Kidney (tissue), 13 donors: ENCODE measurements at regions not wholly inside any gene's neighbourhood (a gene's known extent, or its start where the extent isn't known, plus 50 kb on each side); places are given as distances from the start of the nearest gene placed in this dataset.
A peak's percentile ranks its signal among the peaks of the same experiment; 100 is the strongest.

ENCODE experiments used
- DNase-seq, 5 donors: peaks; one replicate each; pipeline ENCODE4 v3.0.0-alpha.2; 2013 to 2020
- FAIRE-seq: peaks from 2 replicates; lab custom pipeline; 2012; peaks lifted over from hg19 to GRCh38; lab: Jason Lieb, UNC
- H3K27ac ChIP-seq, 2 donors: one replicate each; pipeline ENCODE4 v1.7.0; 2013; ENCODE audit warnings: low read depth in 2 of 2, low read length in 2 of 2, inconsistent platforms in 1 of 2
- H3K27me3 ChIP-seq: one replicate; pipeline ENCODE4 v1.7.1; 2013; ENCODE audit warnings: low read length, inconsistent platforms; ENCODE audit not compliant: control insufficient read depth, insufficient read depth
- H3K36me3 ChIP-seq, 3 donors: one replicate each; pipeline versions ENCODE4 v1.7.0 to v1.7.1; 2013; ENCODE audit warnings: low read length in 3 of 3, control low read depth in 1 of 3, inconsistent platforms in 1 of 3; ENCODE audit not compliant: insufficient read depth in 3 of 3, control insufficient read depth in 2 of 3
- H3K4me1 ChIP-seq, 3 donors: one replicate each; pipeline versions ENCODE4 v1.7.0 to v1.7.1; 2013; ENCODE audit warnings: low read length in 3 of 3, inconsistent platforms in 1 of 3, low read depth in 1 of 3; ENCODE audit not compliant: control insufficient read depth in 2 of 3, insufficient read depth in 2 of 3
- H3K4me3 ChIP-seq, 3 donors: one replicate each; pipeline versions ENCODE4 v1.7.0 to v1.8.1; 2013; ENCODE audit warnings: low read length in 3 of 3, control low read depth in 1 of 3, inconsistent platforms in 1 of 3
- H3K9ac ChIP-seq, 3 donors: one replicate each; pipeline versions ENCODE4 v1.7.0 to v1.7.1; 2013; ENCODE audit warnings: low read length in 3 of 3, control low read depth in 1 of 3, inconsistent platforms in 1 of 3
- H3K9me3 ChIP-seq, 3 donors: one replicate each; pipeline versions ENCODE4 v1.7.0 to v1.7.1; 2013; ENCODE audit warnings: low read length in 3 of 3, control low read depth in 1 of 3, inconsistent platforms in 1 of 3; ENCODE audit not compliant: control insufficient read depth in 2 of 3, insufficient read depth in 1 of 3
- intact Hi-C: fragments of 100-400 bp; cut with DNase I; formaldehyde crosslinking; loops from one replicate; pipeline ENCODE4 v1.11.1; 2022
- TF ChIP-seq, protein P1 (sequence below): IDR thresholded peaks from 3 replicates; pipeline ENCODE4 v1.5.1; 2012; ENCODE audit warnings: mild to moderate bottlenecking, moderate library complexity, borderline replicate concordance; ENCODE audit not compliant: insufficient read depth; ENCODE audit errors: extremely low read depth
- donor health status: control.
- donor health status: control.
- donor health status: control.
- donor health status: control.
- donor health status: control.
- donor health status: DM: yes; HTN: yes; CAD: no.
- donor health status: Normal renal cell carcinoma (clear cell type).

- H3K9me3 ChIP-seq, result no peaks in the 10 kb centered on the region
- no peaks in the 10 kb centered on the region for H3K4me1 ChIP-seq
- no peaks in the 10 kb centered on the region for H3K27me3 ChIP-seq
- no peak overlapping the region for H3K27ac ChIP-seq
- TF ChIP-seq, protein P1, sequence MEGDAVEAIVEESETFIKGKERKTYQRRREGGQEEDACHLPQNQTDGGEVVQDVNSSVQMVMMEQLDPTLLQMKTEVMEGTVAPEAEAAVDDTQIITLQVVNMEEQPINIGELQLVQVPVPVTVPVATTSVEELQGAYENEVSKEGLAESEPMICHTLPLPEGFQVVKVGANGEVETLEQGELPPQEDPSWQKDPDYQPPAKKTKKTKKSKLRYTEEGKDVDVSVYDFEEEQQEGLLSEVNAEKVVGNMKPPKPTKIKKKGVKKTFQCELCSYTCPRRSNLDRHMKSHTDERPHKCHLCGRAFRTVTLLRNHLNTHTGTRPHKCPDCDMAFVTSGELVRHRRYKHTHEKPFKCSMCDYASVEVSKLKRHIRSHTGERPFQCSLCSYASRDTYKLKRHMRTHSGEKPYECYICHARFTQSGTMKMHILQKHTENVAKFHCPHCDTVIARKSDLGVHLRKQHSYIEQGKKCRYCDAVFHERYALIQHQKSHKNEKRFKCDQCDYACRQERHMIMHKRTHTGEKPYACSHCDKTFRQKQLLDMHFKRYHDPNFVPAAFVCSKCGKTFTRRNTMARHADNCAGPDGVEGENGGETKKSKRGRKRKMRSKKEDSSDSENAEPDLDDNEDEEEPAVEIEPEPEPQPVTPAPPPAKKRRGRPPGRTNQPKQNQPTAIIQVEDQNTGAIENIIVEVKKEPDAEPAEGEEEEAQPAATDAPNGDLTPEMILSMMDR, result no peak
- H3K9ac ChIP-seq, result no peak overlapping the region
- H3K36me3 ChIP-seq, result no peaks in the 10 kb centered on the region
- FAIRE-seq, result no peak
- no peak for DNase-seq
- H3K4me3 ChIP-seq, result no peak overlapping the region
- intact Hi-C loops, result no loop called here
Observed at GRCh38 chr5:62773460-62773859, 194.8 kb downstream of the LRRC70 start.

DNA sequence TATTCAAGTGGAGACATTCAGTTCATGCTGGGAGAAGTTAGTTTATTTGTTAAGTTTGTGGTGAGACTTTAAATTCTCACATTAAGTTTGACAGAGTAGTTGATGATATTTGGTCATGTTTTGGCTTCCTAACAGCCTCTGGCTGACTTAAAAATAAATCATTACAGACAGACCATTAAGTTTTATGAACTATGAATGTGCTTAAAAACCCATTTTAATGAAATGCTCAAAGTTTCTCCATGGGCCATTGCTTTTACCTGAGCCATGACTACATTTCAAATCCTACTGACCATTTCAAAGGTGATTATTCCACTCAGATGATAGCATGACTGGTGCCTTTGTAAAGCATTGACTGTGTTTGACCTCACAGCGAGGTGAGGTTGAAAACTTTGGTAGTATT is 192.7 kb downstream of the LRRC70 start:
- Histone ChIP-seq H3K27ac (no peak overlapping the region), H3K4me3 (no peak overlapping the region), H3K4me1 (no peaks in the 10 kb centered on the region), H3K9ac (no peak overlapping the region), H3K36me3 (no peaks in the 10 kb centered on the region), H3K27me3 (no peaks in the 10 kb centered on the region), H3K9me3 (no peaks in the 10 kb centered on the region)
- FAIRE-seq (no peak), DNase-seq (peak in 2 of 5 donors; percentile 71 to 82)
- TF ChIP-seq, protein P1, result no peak
- intact Hi-C loops, result no loop called here

DNA sequence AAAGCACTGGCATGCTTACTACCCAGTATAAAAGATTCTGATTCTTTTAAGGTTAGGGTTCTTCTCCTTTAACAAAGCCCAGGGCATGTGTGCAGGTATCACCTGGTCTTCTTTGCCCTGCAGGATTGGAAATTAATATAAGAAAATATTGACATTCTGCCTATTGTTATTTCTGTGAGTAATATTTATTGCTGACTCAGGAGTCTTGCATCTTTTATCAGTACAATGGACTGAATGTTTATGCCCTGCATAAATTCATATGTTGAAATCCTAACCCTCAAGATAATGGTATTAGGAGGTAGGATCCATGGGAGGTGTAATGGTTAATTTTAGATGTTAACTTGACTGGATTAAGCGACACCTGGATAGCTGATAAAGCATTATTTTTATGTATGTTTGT is 189.0 kb downstream of the LRRC70 start:
- DNase-seq (no peak), FAIRE-seq (no peak)
- Histone ChIP-seq H3K9me3 (no peaks in the 10 kb centered on the region), H3K4me3 (no peak overlapping the region), H3K9ac (no peak overlapping the region), H3K36me3 (no peaks in the 10 kb centered on the region), H3K4me1 (no peaks in the 10 kb centered on the region), H3K27ac (no peak overlapping the region), H3K27me3 (no peaks in the 10 kb centered on the region)
- TF ChIP-seq, protein P1, result no peak
- intact Hi-C loops, result no loop called here

- H3K36me3 ChIP-seq, result no peaks in the 10 kb centered on the region
- intact Hi-C loops, result no loop called here
- no peaks in the 10 kb centered on the region for H3K9me3 ChIP-seq
- DNase-seq, result no peak
- H3K27me3 ChIP-seq, result no peaks in the 10 kb centered on the region
- H3K4me1 ChIP-seq, result no peaks in the 10 kb centered on the region
- no peak overlapping the region for H3K27ac ChIP-seq
- TF ChIP-seq, protein P1, result no peak
- H3K9ac ChIP-seq, result no peak overlapping the region
- FAIRE-seq, result no peak
- H3K4me3 ChIP-seq, result no peak overlapping the region
Observed at GRCh38 chr5:62767077-62767476, 188.5 kb downstream of the LRRC70 start.
